ENCODE measurements at regions not wholly inside any gene's neighbourhood (a gene's known extent, or its start where the extent isn't known, plus 50 kb on each side); places are given as distances from the start of the nearest gene placed in this dataset.

GRCh38 chr2:16190446-16191270 lies 250.3 kb downstream of the MYCN start:
- Mint-ChIP-seq H3K36me3 (ENCODE audit: low read depth, unreplicated experiment) (no peaks in the 10 kb centered on the region), H3K9me3 (ENCODE audit: unreplicated experiment) (no peaks in the 10 kb centered on the region), H3K4me3 (ENCODE audit: unreplicated experiment) (no peak overlapping the region), H3K4me1 (ENCODE audit: unreplicated experiment) (no peaks in the 10 kb centered on the region), H3K27me3 (ENCODE audit: unreplicated experiment) (no peaks in the 10 kb centered on the region), H3K27ac (ENCODE audit: unreplicated experiment) (no peak overlapping the region)
- no peak for DNase-seq (ENCODE audit: low spot score)
- TF ChIP-seq CTCF (IDR thresholded peaks at IDR 0.05; ENCODE audit: unreplicated experiment), result no peak

GRCh38 chr2:16189836-16190160 lies 249.4 kb downstream of the MYCN start:
- no peaks in the 10 kb centered on the region for H3K9me3 Mint-ChIP-seq (ENCODE audit: unreplicated experiment)
- no peaks in the 10 kb centered on the region for H3K36me3 Mint-ChIP-seq (ENCODE audit: low read depth, unreplicated experiment)
- TF ChIP-seq CTCF (IDR thresholded peaks at IDR 0.05; ENCODE audit: unreplicated experiment), result no peak
- H3K4me1 Mint-ChIP-seq (ENCODE audit: unreplicated experiment), result no peaks in the 10 kb centered on the region
- H3K27me3 Mint-ChIP-seq (ENCODE audit: unreplicated experiment), result no peaks in the 10 kb centered on the region
- DNase-seq (ENCODE audit: low spot score), result no peak
- no peak overlapping the region for H3K27ac Mint-ChIP-seq (ENCODE audit: unreplicated experiment)
- no peak overlapping the region for H3K4me3 Mint-ChIP-seq (ENCODE audit: unreplicated experiment)

- DNase-seq (ENCODE audit: low spot score), result no peak
- Mint-ChIP-seq H3K27ac (ENCODE audit: unreplicated experiment) (no peak overlapping the region), H3K4me1 (ENCODE audit: unreplicated experiment) (no peaks in the 10 kb centered on the region), H3K9me3 (ENCODE audit: unreplicated experiment) (no peaks in the 10 kb centered on the region), H3K4me3 (ENCODE audit: unreplicated experiment) (no peak overlapping the region), H3K36me3 (ENCODE audit: low read depth, unreplicated experiment) (no peaks in the 10 kb centered on the region), H3K27me3 (ENCODE audit: unreplicated experiment) (no peaks in the 10 kb centered on the region)
- TF ChIP-seq CTCF (IDR thresholded peaks at IDR 0.05; ENCODE audit: unreplicated experiment), result no peak
Measured at GRCh38 chr2:16189029-16189835, 248.9 kb downstream of the MYCN start.

GRCh38 chr2:16188261-16188890 lies 248.0 kb downstream of the MYCN start:
- no peak for DNase-seq (ENCODE audit: low spot score)
- Mint-ChIP-seq H3K27ac (ENCODE audit: unreplicated experiment) (no peak overlapping the region), H3K9me3 (ENCODE audit: unreplicated experiment) (no peaks in the 10 kb centered on the region), H3K4me3 (ENCODE audit: unreplicated experiment) (no peak overlapping the region), H3K27me3 (ENCODE audit: unreplicated experiment) (no peaks in the 10 kb centered on the region), H3K4me1 (ENCODE audit: unreplicated experiment) (no peaks in the 10 kb centered on the region), H3K36me3 (ENCODE audit: low read depth, unreplicated experiment) (no peaks in the 10 kb centered on the region)
- no peak for TF ChIP-seq CTCF (IDR thresholded peaks at IDR 0.05; ENCODE audit: unreplicated experiment)

- Mint-ChIP-seq H3K36me3 (ENCODE audit: low read depth, unreplicated experiment) (no peaks in the 10 kb centered on the region), H3K4me1 (ENCODE audit: unreplicated experiment) (no peaks in the 10 kb centered on the region), H3K4me3 (ENCODE audit: unreplicated experiment) (no peak overlapping the region), H3K27me3 (ENCODE audit: unreplicated experiment) (no peaks in the 10 kb centered on the region), H3K9me3 (ENCODE audit: unreplicated experiment) (no peaks in the 10 kb centered on the region), H3K27ac (ENCODE audit: unreplicated experiment) (no peak overlapping the region)
- no peak for TF ChIP-seq CTCF (IDR thresholded peaks at IDR 0.05; ENCODE audit: unreplicated experiment)
- DNase-seq (ENCODE audit: low spot score), result no peak
Measured at GRCh38 chr2:16187482-16187817, 247.1 kb downstream of the MYCN start.

Data from endothelial cell (in vitro differentiated cells).